ENCODE measurements at regions not wholly inside any gene's neighbourhood (a gene's known extent, or its start where the extent isn't known, plus 50 kb on each side); places are given as distances from the start of the nearest gene placed in this dataset.

- no peak for TF ChIP-seq POU5F1 (IDR thresholded peaks at IDR 0.05; ENCODE audit: low read depth, low read length)
- TF ChIP-seq RXRA (IDR thresholded peaks at IDR 0.05; ENCODE audit: insufficient read depth, low read depth, low read length): no peak
- TF ChIP-seq PHF8 (conservative IDR thresholded peaks at IDR 0.05; ENCODE audit: low read depth, low read length): no peak
- TF ChIP-seq NRF1 (IDR thresholded peaks at IDR 0.05; ENCODE audit: low read depth, low read length): no peak
- no peak for TF ChIP-seq MAFK (IDR thresholded peaks at IDR 0.05; ENCODE audit: low read depth, low read length)
- no peak for TF ChIP-seq GABPA (IDR thresholded peaks at IDR 0.05; ENCODE audit: borderline replicate concordance, insufficient read depth, low read length)
- no peak for TF ChIP-seq SAP30 (IDR thresholded peaks at IDR 0.05; ENCODE audit: insufficient read depth, insufficient replicate concordance, low read length)
- TF ChIP-seq TEAD4 (IDR thresholded peaks at IDR 0.05; ENCODE audit: low read depth, low read length): no peak
Measured at GRCh38 chr1:90768826-90769225, 51.7 kb upstream of the BARHL2 start (continued).

Data from H1 (cell line).